Endometrium (tissue), 2 donors: ENCODE measurements at regions not wholly inside any gene's neighbourhood (a gene's known extent, or its start where the extent isn't known, plus 50 kb on each side); places are given as distances from the start of the nearest gene placed in this dataset.
"Not testable (repeated sequence)": the region's sequence is repeated elsewhere in the genome, so short reads cannot be mapped to it uniquely, and the experiment has no call there.

ENCODE experiments used
- FAIRE-seq: peaks from 2 replicates; lab custom pipeline; 2012; peaks lifted over from hg19 to GRCh38; lab: Jason Lieb, UNC
- donor health status: control.
- donor health status: control.

DNA sequence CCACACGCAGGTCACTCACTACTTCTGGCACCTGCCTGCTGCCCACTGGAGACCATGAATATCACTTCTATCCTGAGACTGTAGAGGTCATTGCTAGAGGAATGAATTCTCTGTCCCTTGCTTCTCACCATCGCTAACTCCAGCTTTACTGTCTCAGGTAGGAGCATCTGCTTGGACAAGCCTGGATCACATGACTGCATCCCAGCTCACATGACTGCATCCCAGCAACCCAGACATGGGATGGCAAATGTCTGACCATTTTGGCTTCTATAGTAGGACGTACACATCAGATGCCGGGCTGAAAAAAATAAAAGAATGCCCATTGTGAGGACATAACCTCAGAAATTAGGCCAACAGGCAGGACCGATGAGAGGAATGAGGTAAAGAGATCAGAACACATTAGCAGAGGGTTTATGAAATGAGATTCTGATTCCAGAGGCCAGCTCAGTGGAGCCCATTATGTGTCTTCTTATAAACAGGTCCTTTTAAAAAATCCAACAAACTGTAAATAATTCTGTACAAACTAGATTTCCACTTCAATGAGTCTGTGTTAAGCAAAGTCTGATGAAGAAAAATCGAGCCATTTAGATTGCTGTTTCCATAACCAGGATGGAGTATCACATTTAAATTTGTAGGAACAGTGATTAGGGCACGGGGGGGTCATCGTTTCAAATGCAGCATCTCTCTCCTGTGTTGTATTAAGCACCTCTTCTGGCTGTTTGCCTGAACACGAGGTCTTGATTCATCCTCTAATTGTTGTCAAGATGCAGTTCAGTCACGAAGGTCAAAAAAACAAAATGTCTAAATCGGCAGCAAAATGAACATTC lies 126.7 kb downstream of the MTHFS start:
- FAIRE-seq, result no peak

DNA sequence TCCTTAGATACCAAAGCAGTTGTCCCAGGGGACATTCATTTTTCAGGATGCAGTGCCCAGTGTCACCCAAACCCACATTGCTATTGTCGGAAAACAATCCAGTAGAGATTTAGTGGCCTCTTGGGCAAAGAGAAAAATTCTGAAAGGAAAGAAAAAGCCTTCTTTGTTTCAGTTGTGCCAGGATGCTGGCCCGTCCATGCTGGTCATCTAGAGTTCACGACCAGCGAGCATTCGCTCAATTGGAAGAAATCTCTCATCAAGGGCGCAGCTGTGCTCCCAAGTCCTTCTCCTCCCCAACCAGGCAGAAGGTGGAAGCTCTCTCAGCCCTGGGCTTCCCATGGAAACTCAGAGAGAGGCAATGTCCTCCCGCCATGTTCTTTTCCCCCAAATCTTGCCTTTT lies 123.7 kb downstream of the MTHFS start:
- FAIRE-seq, result no peak

DNA sequence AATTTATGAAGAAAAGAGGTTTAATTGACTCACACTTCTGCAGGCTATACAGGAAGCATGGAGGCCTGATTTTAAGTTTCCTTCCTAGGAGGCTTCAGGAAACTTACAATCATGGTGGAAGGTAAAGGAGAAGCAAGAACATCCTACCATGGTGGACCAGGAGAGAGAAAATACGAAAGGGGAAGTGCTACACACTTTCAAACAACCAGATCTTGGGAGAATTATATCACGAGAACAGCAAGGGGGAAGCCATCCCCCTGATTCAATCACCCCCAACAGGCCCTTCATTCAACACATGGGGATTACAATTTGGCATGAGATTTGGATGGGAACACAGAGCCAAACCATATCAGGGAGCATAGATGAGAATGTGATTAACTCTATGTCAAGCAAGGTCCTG lies 121.0 kb downstream of the MTHFS start:
- FAIRE-seq, result no peak

DNA sequence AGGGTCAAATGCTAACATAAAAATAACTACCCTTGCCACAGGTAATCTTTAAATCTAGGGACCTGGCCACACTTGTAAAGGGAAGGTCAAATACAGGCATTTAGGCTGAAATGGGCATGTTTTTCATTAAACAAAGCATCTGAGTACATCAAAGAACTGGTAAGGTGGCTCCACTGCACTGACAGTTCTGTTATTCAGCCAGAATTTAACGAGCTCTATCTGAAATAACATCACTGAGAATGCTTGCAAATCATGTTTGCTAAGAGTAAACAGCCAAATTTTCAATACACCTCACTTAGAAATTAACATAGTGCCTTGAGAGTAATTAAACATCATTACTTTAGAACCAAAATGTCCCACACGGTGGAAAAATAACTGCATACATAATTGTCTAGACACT lies 118.9 kb downstream of the MTHFS start:
- no peak for FAIRE-seq

DNA sequence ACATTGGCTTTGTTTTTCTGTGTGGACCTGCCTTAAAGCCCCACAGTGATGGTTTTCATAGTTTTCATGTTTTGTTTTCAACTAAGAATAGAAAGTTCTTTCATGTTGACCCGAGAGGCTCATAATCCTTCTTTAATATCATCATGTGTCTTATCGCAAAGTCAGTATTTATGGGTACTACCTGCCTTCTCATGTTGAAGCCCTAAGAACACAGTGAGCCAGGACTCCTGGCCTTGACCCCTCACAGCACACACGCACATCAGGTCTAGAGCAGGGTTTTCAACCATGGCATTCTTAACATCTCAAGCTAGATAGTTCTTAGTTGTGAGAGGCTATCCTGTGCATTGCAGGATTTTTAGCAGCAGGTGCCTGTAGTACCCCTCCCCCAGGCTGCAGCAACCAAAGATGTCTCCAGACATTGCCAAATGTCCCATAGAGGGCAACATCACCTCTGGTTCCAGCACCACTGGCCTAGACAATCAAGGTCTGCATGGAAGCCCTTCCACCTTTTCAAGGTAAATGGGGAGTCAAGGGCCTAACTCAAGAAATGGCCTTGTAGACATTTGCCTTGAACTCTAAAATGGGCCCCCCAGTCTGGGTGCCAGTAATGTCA lies 118.3 kb downstream of the MTHFS start:
- FAIRE-seq, result no peak

DNA sequence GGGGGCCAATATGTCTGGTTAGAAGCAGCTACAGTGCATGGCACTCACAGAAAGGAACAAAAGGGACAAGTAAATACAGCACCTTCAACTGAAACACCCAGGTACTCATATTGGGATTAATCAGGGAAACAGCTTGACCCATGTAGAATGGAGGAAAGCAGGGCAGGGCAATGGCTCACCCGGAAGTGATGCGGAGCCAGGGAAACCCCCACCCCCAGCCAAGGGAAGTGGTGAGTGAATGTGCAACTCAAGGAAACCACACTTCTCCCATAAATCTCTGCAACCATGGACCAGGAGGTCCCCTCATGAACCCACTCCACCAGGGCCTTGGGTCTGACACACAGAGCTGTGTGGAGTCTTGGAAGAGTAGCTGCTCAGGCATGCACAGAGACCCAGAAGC lies 117.1 kb downstream of the MTHFS start:
- FAIRE-seq, result no peak

DNA sequence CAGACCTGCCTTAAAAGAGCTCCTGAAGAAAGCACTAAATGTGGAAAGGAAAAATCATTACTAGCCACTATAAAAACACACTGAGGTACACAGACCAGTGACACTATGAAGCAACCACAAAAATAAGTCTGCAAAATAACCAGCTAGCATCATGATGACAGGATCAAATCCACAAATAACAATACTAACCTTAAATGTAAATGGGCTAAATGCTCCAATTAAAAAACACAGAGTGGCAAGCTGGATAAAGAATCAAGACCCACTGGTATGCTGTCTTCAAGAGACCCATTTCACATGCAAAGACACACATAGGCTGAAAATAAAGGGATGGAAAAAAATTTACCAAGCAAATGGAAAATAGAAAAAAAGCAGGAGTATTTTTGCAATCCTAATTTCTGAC lies 114.5 kb downstream of the MTHFS start:
- FAIRE-seq, result not testable (repeated sequence)
